ENCODE measurements at regions not wholly inside any gene's neighbourhood (a gene's known extent, or its start where the extent isn't known, plus 50 kb on each side); places are given as distances from the start of the nearest gene placed in this dataset.

DNA sequence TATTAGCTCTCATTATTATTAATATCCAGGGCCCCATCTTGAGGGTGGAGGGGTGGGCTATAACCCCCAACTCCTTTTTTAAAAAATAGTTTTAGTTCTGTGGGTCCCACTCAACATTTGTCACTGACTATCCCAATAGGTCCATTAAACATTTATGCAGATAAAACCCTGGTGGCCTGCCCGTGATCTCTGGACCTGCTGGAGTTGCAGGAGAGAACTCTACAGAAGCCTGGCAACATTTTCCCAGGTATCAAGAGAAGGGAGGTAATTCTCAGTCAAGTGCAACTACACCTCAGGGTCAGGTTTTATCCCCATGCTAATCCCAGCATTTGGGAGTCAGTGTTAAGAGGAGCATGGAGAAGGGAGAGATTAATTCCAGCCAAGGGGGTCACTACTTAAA, 264.4 kb upstream of the PROK2 start:
- TF ChIP-seq, protein P1, sequence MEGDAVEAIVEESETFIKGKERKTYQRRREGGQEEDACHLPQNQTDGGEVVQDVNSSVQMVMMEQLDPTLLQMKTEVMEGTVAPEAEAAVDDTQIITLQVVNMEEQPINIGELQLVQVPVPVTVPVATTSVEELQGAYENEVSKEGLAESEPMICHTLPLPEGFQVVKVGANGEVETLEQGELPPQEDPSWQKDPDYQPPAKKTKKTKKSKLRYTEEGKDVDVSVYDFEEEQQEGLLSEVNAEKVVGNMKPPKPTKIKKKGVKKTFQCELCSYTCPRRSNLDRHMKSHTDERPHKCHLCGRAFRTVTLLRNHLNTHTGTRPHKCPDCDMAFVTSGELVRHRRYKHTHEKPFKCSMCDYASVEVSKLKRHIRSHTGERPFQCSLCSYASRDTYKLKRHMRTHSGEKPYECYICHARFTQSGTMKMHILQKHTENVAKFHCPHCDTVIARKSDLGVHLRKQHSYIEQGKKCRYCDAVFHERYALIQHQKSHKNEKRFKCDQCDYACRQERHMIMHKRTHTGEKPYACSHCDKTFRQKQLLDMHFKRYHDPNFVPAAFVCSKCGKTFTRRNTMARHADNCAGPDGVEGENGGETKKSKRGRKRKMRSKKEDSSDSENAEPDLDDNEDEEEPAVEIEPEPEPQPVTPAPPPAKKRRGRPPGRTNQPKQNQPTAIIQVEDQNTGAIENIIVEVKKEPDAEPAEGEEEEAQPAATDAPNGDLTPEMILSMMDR (IDR thresholded peaks at IDR 0.05), result no peak
- no peak for TF ChIP-seq POLR2A (IDR thresholded peaks at IDR 0.05)

Data from testis (tissue), 2 donors.